Neuronal stem cell (in vitro differentiated cells): ENCODE measurements at regions not wholly inside any gene's neighbourhood (a gene's known extent, or its start where the extent isn't known, plus 50 kb on each side); places are given as distances from the start of the nearest gene placed in this dataset.

ENCODE experiments used
- DNase-seq: peaks from one replicate; pipeline ENCODE4 v3.0.0-alpha.2; 2013; ENCODE audit warnings: low spot score
- H2AFZ ChIP-seq: one replicate; pipeline ENCODE4 v1.6.1; 2013; ENCODE audit warnings: mild to moderate bottlenecking, low read length, inconsistent platforms
- H2AK5ac ChIP-seq: 2 replicates; pipeline ENCODE4 v1.6.1; 2013; ENCODE audit warnings: low read depth, mild to moderate bottlenecking, inconsistent platforms, low read length, moderate library complexity, mixed read lengths
- H2BK120ac ChIP-seq: 2 replicates; pipeline ENCODE4 v1.6.1; 2013; ENCODE audit warnings: low read depth, mild to moderate bottlenecking, inconsistent platforms, low read length, moderate library complexity, mixed read lengths
- H2BK12ac ChIP-seq: one replicate; pipeline ENCODE4 v1.6.1; 2013; ENCODE audit warnings: low read length, inconsistent platforms
- H2BK15ac ChIP-seq: 2 replicates; pipeline ENCODE4 v1.6.1; 2013; ENCODE audit warnings: mild to moderate bottlenecking, low read length, inconsistent platforms, mixed read lengths
- H2BK5ac ChIP-seq: one replicate; pipeline ENCODE4 v1.6.1; 2013; ENCODE audit warnings: inconsistent platforms, mild to moderate bottlenecking, low read length, moderate library complexity
- H3K14ac ChIP-seq: one replicate; pipeline ENCODE4 v1.6.1; 2013; ENCODE audit warnings: low read length, inconsistent platforms
- H3K18ac ChIP-seq: 2 replicates; pipeline ENCODE4 v1.6.1; 2013; ENCODE audit warnings: low read length, inconsistent platforms
- H3K23ac ChIP-seq: 2 replicates; pipeline ENCODE4 v1.6.1; 2013; ENCODE audit warnings: low read depth, mild to moderate bottlenecking, mixed read lengths, low read length, inconsistent platforms; ENCODE audit not compliant: poor library complexity
- H3K27ac ChIP-seq: replicated peaks from 3 replicates; pipeline ENCODE4 v1.5.1; 2013; ENCODE audit warnings: low read length, inconsistent platforms
- H3K27me3 ChIP-seq, 3 experiments: 2 replicates each; pipeline ENCODE4 v1.6.1; 2013; ENCODE audit warnings: low read length in 3 of 3, mild to moderate bottlenecking in 2 of 3, inconsistent platforms in 1 of 3, low read depth in 1 of 3, mixed read lengths in 1 of 3, moderate library complexity in 1 of 3; ENCODE audit not compliant: control insufficient read depth in 3 of 3, insufficient read depth in 3 of 3
- H3K36me3 ChIP-seq, 2 donors: replicated peaks in 1 of 2; 2 replicates each; pipeline ENCODE4 v1.6.1; 2013; ENCODE audit warnings: low read length in 2 of 2; ENCODE audit not compliant: control insufficient read depth in 2 of 2, insufficient read depth in 2 of 2
- H3K4ac ChIP-seq: 2 replicates; pipeline ENCODE4 v1.6.1; 2013; ENCODE audit warnings: inconsistent platforms, mild to moderate bottlenecking, low read length, moderate library complexity
- H3K4me1 ChIP-seq, 2 donors: 1 replicate in 1 of 2; 2 replicates in 1 of 2; pipeline ENCODE4 v1.6.1; 2013; ENCODE audit warnings: low read length in 2 of 2, low read depth in 1 of 2; ENCODE audit not compliant: control insufficient read depth in 2 of 2, insufficient read depth in 1 of 2
- H3K4me2 ChIP-seq: one replicate; pipeline ENCODE4 v1.6.1; 2013; ENCODE audit warnings: mild to moderate bottlenecking, low read length, inconsistent platforms; ENCODE audit not compliant: insufficient read depth, poor library complexity, severe bottlenecking
- H3K4me3 ChIP-seq, 2 donors: 2 replicates each; pipeline ENCODE4 v1.5.1; 2013; ENCODE audit warnings: low read length in 2 of 2, mild to moderate bottlenecking in 2 of 2, inconsistent platforms in 1 of 2, moderate library complexity in 1 of 2
- H3K79me1 ChIP-seq: one replicate; pipeline ENCODE4 v1.6.1; 2013; ENCODE audit warnings: low read depth, mild to moderate bottlenecking, inconsistent platforms, low read length, moderate library complexity
- H3K9ac ChIP-seq: one replicate; pipeline ENCODE4 v1.6.1; 2013; ENCODE audit warnings: mild to moderate bottlenecking, low read depth, low read length, inconsistent platforms; ENCODE audit not compliant: poor library complexity
- H3K9me3 ChIP-seq, 2 donors: replicated peaks in 1 of 2; 2 replicates each; pipeline versions ENCODE3 to v1.6.1; 2013; ENCODE audit warnings: low read length in 2 of 2, mild to moderate bottlenecking in 2 of 2, inconsistent platforms in 1 of 2, low read depth in 1 of 2, mixed read lengths in 1 of 2, moderate library complexity in 1 of 2; ENCODE audit not compliant: control insufficient read depth in 2 of 2, insufficient read depth in 1 of 2
- H4K8ac ChIP-seq: one replicate; pipeline ENCODE4 v1.6.1; 2013; ENCODE audit warnings: low read depth, mild to moderate bottlenecking, inconsistent platforms, low read length, moderate library complexity
- H4K91ac ChIP-seq: one replicate; pipeline ENCODE4 v1.6.1; 2013; ENCODE audit warnings: low read length, low read depth, mild to moderate bottlenecking, inconsistent platforms; ENCODE audit not compliant: poor library complexity
- WGBS, 2 donors: extraction: QIAGEN DNeasy Blood & Tissue Kit; methylation state at CpG; one replicate each; pipeline ENCODE4 v1.1.7; 2013; ENCODE audit warnings: missing lambda C conversion rate in 2 of 2, mixed read lengths in 1 of 2; ENCODE audit not compliant: insufficient read length in 2 of 2, insufficient replicate concordance in 1 of 2; ENCODE audit errors: extremely low coverage in 2 of 2; 5-methylcytosine and 5-hydroxymethylcytosine counted together

DNA sequence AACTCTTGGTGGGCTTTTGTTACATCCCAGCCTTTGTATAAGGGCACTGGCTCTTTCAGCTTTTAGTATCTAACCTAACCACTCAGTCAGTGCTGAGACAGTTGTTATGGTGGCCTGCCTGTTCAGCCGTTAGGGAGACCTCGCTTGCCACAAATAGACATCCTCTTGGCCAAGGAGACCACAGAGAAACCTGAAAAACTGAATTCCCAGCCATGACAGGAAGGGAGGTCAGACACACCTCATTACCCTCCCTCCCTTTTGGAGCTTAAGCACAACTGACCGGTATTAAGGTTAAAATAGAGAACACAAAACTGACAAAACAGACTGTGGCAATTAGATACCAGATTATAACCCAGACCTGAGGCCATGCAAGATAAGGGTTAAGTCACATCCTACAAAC is 1639.3 kb downstream of the RPA4 start:
- H2AFZ ChIP-seq, result peak overlapping the region; percentile 3
- no peak overlapping the region for H3K4ac ChIP-seq
- no peaks in the 10 kb centered on the region for H3K36me3 ChIP-seq
- DNase-seq, result no peak
- no peak overlapping the region for H3K27ac ChIP-seq
- no peak overlapping the region for H2BK12ac ChIP-seq
- peaks cover 0 to 2% of the 10 kb centered on the region in 2 donors for H3K4me1 ChIP-seq
- H4K91ac ChIP-seq, result no peak overlapping the region
- H3K9ac ChIP-seq, result no peak overlapping the region
- no peaks in the 10 kb centered on the region for H3K9me3 ChIP-seq
- no peaks in the 10 kb centered on the region for H3K27me3 ChIP-seq
- no peak overlapping the region for H2AK5ac ChIP-seq
- H3K79me1 ChIP-seq, result no peaks in the 10 kb centered on the region
- no CpG with 5 or more reads among the region's 3 CpGs for WGBS, 2 donors
- H2BK120ac ChIP-seq, result no peak overlapping the region
- no peak overlapping the region for H4K8ac ChIP-seq
- no peak overlapping the region for H3K14ac ChIP-seq
- no peak overlapping the region for H3K4me3 ChIP-seq
- H3K18ac ChIP-seq, result no peak overlapping the region
- no peak overlapping the region for H2BK15ac ChIP-seq
- H2BK5ac ChIP-seq, result no peak overlapping the region
- H3K23ac ChIP-seq, result no peak overlapping the region
- no peak overlapping the region for H3K4me2 ChIP-seq

DNA sequence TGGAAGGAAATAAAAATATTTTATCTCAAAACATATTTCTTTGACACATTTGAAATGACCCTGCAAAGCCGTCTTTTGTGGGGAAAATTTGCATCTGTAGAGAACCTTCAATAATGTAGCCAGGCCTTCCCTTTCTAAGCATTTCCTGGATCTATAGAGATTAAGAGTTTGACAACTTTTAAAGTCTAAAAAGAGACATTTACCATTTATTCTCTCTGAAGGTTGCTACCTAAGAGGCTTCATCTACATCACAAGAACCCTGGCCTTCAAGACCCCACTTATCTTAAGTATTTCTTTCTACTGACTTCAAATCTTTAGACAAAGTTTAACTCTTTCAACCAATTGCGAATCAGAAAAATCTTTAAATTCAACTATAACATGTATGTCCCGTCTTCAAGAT is 1639.8 kb downstream of the RPA4 start:
- H3K23ac ChIP-seq, result no peak overlapping the region
- H3K27me3 ChIP-seq, result no peaks in the 10 kb centered on the region
- H3K36me3 ChIP-seq, result no peaks in the 10 kb centered on the region
- H2AK5ac ChIP-seq, result no peak overlapping the region
- no peak overlapping the region for H3K4ac ChIP-seq
- H3K27ac ChIP-seq, result no peak overlapping the region
- no peak overlapping the region for H3K4me2 ChIP-seq
- H3K4me3 ChIP-seq, result no peak overlapping the region
- no peak overlapping the region for H3K9ac ChIP-seq
- no CpG with 5 or more reads among the region's 3 CpGs for WGBS, 2 donors
- no peak overlapping the region for H4K91ac ChIP-seq
- no peak overlapping the region for H3K18ac ChIP-seq
- peaks cover 0 to 2% of the 10 kb centered on the region in 2 donors for H3K4me1 ChIP-seq
- no peak overlapping the region for H2AFZ ChIP-seq
- H3K79me1 ChIP-seq, result no peaks in the 10 kb centered on the region
- DNase-seq, result no peak
- H3K9me3 ChIP-seq, result no peaks in the 10 kb centered on the region
- H2BK120ac ChIP-seq, result no peak overlapping the region
- H2BK12ac ChIP-seq, result no peak overlapping the region
- H3K14ac ChIP-seq, result no peak overlapping the region
- no peak overlapping the region for H4K8ac ChIP-seq
- no peak overlapping the region for H2BK5ac ChIP-seq
- H2BK15ac ChIP-seq, result no peak overlapping the region

DNA sequence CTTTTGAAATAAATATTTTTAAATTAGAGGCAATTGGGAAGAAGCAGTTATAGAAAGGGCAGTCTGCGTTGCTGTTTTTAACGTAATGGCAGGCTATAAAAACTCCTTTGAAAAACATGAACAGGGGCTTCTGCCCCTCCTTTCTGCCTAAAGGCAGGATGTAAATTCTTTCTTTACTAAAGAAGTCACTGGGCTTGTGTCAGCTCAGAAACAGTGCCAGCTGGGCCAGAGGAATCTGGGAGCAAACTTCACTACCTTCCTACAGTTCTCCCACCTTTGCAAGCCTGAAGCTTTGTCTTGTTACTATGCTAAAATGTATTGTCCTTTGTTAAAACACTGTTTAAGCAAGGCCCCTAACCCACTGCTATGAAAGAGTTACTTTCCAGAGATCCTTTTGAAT is 1664.8 kb downstream of the RPA4 start:
- H4K8ac ChIP-seq, result no peak overlapping the region
- no peak overlapping the region for H2BK15ac ChIP-seq
- H2BK5ac ChIP-seq, result no peak overlapping the region
- no peak overlapping the region for H4K91ac ChIP-seq
- H2AFZ ChIP-seq, result peak overlapping the region; percentile 39
- H2BK120ac ChIP-seq, result no peak overlapping the region
- no peak overlapping the region for H3K27ac ChIP-seq
- no peak overlapping the region for H3K14ac ChIP-seq
- no peak overlapping the region for H3K9ac ChIP-seq
- peaks cover 0 to 4% of the 10 kb centered on the region in 2 donors for H3K4me1 ChIP-seq
- H2BK12ac ChIP-seq, result no peak overlapping the region
- no peak overlapping the region for H3K4me2 ChIP-seq
- H2AK5ac ChIP-seq, result no peak overlapping the region
- H3K18ac ChIP-seq, result no peak overlapping the region
- no peaks in the 10 kb centered on the region for H3K27me3 ChIP-seq
- H3K79me1 ChIP-seq, result no peaks in the 10 kb centered on the region
- H3K4me3 ChIP-seq, result no peak overlapping the region
- H3K9me3 ChIP-seq, result no peaks in the 10 kb centered on the region
- no peak overlapping the region for H3K4ac ChIP-seq
- H3K23ac ChIP-seq, result no peak overlapping the region
- DNase-seq, result no peak
- no CpG with 5 or more reads among the region's 2 CpGs for WGBS, 2 donors
- no peaks in the 10 kb centered on the region for H3K36me3 ChIP-seq

DNA sequence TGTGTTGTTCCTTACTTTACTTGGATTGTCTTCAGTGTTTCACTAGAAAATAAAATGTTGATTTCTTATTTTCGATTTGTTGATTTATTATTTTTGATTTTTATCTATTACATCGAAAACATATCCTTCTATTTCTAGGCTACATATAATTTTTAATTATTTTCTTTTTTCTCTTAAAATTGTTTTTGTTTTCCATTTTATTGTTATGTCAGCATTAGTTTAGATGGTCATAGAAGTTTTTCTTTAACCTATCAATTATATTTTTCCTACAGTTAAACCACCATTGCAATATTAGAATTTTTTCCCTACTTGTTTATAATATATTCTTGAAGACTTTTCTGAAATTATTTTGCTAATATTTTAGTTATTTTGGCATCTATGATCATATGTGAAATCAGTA is 1685.1 kb downstream of the RPA4 start:
- no peak overlapping the region for H3K4ac ChIP-seq
- H3K14ac ChIP-seq, result no peak overlapping the region
- no peak overlapping the region for H3K23ac ChIP-seq
- H4K8ac ChIP-seq, result no peak overlapping the region
- H4K91ac ChIP-seq, result no peak overlapping the region
- H3K4me1 ChIP-seq, result no peaks in the 10 kb centered on the region
- H2BK15ac ChIP-seq, result no peak overlapping the region
- no peaks in the 10 kb centered on the region for H3K79me1 ChIP-seq
- no peak overlapping the region for H2BK12ac ChIP-seq
- H3K4me2 ChIP-seq, result no peak overlapping the region
- WGBS, 2 donors, result no CpG with 5 or more reads among the region's 2 CpGs
- no peak overlapping the region for H3K27ac ChIP-seq
- H3K27me3 ChIP-seq, result no peaks in the 10 kb centered on the region
- no peaks in the 10 kb centered on the region for H3K9me3 ChIP-seq
- H2BK5ac ChIP-seq, result no peak overlapping the region
- DNase-seq, result no peak
- H3K36me3 ChIP-seq, result no peaks in the 10 kb centered on the region
- H2AK5ac ChIP-seq, result no peak overlapping the region
- no peak overlapping the region for H3K18ac ChIP-seq
- H2BK120ac ChIP-seq, result no peak overlapping the region
- no peak overlapping the region for H3K4me3 ChIP-seq
- H3K9ac ChIP-seq, result no peak overlapping the region
- H2AFZ ChIP-seq, result no peak overlapping the region
